Neural cell (in vitro differentiated cells): ENCODE measurements at regions not wholly inside any gene's neighbourhood (a gene's known extent, or its start where the extent isn't known, plus 50 kb on each side); places are given as distances from the start of the nearest gene placed in this dataset.

Experiments used
- H2AFZ ChIP-seq: fragments of 200-600, 300-800 bp; sonication (generic), shearing (Covaris generic); 2 replicates; pipeline ENCODE4 v1.6.0; 2014; ENCODE audit warnings: low read depth, mild to moderate bottlenecking, antibody characterized with exemption, low read length, moderate library complexity
- H3F3A ChIP-seq: fragments of 200-600 bp; shearing (Covaris generic); 2 replicates; pipeline ENCODE4 v1.6.1; 2016; ENCODE audit warnings: mild to moderate bottlenecking, moderate library complexity, mixed read lengths, antibody characterized with exemption, low read length; ENCODE audit not compliant: insufficient read depth, poor library complexity, severe bottlenecking
- H3K27ac ChIP-seq: fragments of 200-600, 300-800 bp; sonication (generic), shearing (Covaris generic); 2 replicates; pipeline ENCODE4 v1.5.1; 2014; ENCODE audit warnings: mild to moderate bottlenecking, low read length, moderate library complexity
- H3K27me3 ChIP-seq: fragments of 300-800, 200-600 bp; sonication (generic), shearing (Covaris generic); 2 replicates; pipeline ENCODE4 v1.6.0; 2014; ENCODE audit warnings: mild to moderate bottlenecking, low read depth, low read length, moderate library complexity; ENCODE audit not compliant: insufficient read depth
- H3K36me3 ChIP-seq: fragments of 300-800, 200-600 bp; sonication (generic), shearing (Covaris generic); 2 replicates; pipeline ENCODE4 v1.5.1; 2014; ENCODE audit warnings: mild to moderate bottlenecking, antibody characterized with exemption, low read length, moderate library complexity; ENCODE audit not compliant: insufficient read depth
- H3K4me2 ChIP-seq: fragments of 300-800, 200-600 bp; sonication (generic), shearing (Covaris generic); 2 replicates; pipeline ENCODE4 v1.6.0; 2014; ENCODE audit warnings: mild to moderate bottlenecking, low read length
- H3K4me3 ChIP-seq: fragments of 300-800, 200-600 bp; sonication (generic), shearing (Covaris generic); 2 replicates; pipeline ENCODE4 v1.5.1; 2014; ENCODE audit warnings: mild to moderate bottlenecking, low read length, moderate library complexity
- H3K79me2 ChIP-seq: fragments of 200-600 bp; shearing (Covaris generic); replicated peaks from 2 replicates; pipeline ENCODE4 v1.6.0; 2014; ENCODE audit warnings: mild to moderate bottlenecking, low read length, moderate library complexity; ENCODE audit not compliant: insufficient read depth
- H3K9ac ChIP-seq: fragments of 300-800, 200-600 bp; sonication (generic), shearing (Covaris generic); 2 replicates; pipeline ENCODE4 v1.6.1; 2016; ENCODE audit warnings: mild to moderate bottlenecking, low read length, mixed read lengths
- H3K9me2 ChIP-seq: fragments of 200-600 bp; shearing (Covaris generic); 2 replicates; pipeline ENCODE4 v1.6.1; 2016; ENCODE audit warnings: mild to moderate bottlenecking, low read length, mixed read lengths; ENCODE audit not compliant: insufficient read depth
- H3K9me3 ChIP-seq: fragments of 200-600, 300-800 bp; sonication (generic), shearing (Covaris generic); 2 replicates; pipeline ENCODE4 v1.6.1; 2016; ENCODE audit warnings: mild to moderate bottlenecking, mixed run types, low read length, moderate library complexity, mixed read lengths
- H4K20me1 ChIP-seq: fragments of 200-600 bp; shearing (Covaris generic); 2 replicates; pipeline ENCODE4 v1.6.1; 2016; ENCODE audit warnings: mild to moderate bottlenecking, mixed run types; ENCODE audit not compliant: insufficient read depth
- EP300 ChIP-seq: fragments of 450-650 bp; conservative IDR thresholded peaks from 2 replicates; pipeline ENCODE4 v1.6.1; 2014; ENCODE audit warnings: antibody characterized with exemption, mild to moderate bottlenecking, moderate library complexity; ENCODE audit not compliant: poor library complexity, severe bottlenecking
- EZH2 ChIP-seq: fragments of 200-600, 300-800 bp; shearing (Covaris generic), sonication (generic); IDR thresholded peaks from 2 replicates; pipeline ENCODE4 v1.6.1; 2014; ENCODE audit warnings: antibody characterized with exemption, low read length, borderline replicate concordance, mild to moderate bottlenecking; ENCODE audit not compliant: insufficient read depth, poor library complexity, severe bottlenecking
- MXI1 ChIP-seq: fragments of 450-650 bp; conservative IDR thresholded peaks from 2 replicates; pipeline ENCODE4 v1.6.1; 2014; ENCODE audit warnings: antibody characterized with exemption, mild to moderate bottlenecking; ENCODE audit not compliant: poor library complexity, severe bottlenecking
- POLR2AphosphoS5 ChIP-seq: IDR thresholded peaks from 2 replicates; pipeline ENCODE4 v1.6.1; 2012
- RAD21 ChIP-seq: fragments of 450-650 bp; conservative IDR thresholded peaks from 2 replicates; pipeline ENCODE4 v1.6.1; 2014; ENCODE audit warnings: antibody characterized with exemption, mild to moderate bottlenecking, moderate library complexity
- SMC3 ChIP-seq: fragments of 450-650 bp; conservative IDR thresholded peaks from 2 replicates; pipeline ENCODE4 v1.6.1; 2014; ENCODE audit warnings: antibody characterized with exemption, mild to moderate bottlenecking, moderate library complexity; ENCODE audit not compliant: poor library complexity
- TAF1 ChIP-seq: IDR thresholded peaks from 2 replicates; pipeline ENCODE4 v1.6.1; 2012; ENCODE audit warnings: low read depth
- TF ChIP-seq, protein P1 (sequence below): fragments of 450-650 bp; IDR thresholded peaks from 2 replicates; pipeline ENCODE4 v1.5.1; 2014; ENCODE audit warnings: antibody characterized with exemption, mild to moderate bottlenecking, moderate library complexity; ENCODE audit not compliant: poor library complexity, severe bottlenecking
- TF ChIP-seq, protein P2 (sequence below): IDR thresholded peaks from 2 replicates; pipeline ENCODE4 v1.6.1; 2012; ENCODE audit warnings: borderline replicate concordance

DNA sequence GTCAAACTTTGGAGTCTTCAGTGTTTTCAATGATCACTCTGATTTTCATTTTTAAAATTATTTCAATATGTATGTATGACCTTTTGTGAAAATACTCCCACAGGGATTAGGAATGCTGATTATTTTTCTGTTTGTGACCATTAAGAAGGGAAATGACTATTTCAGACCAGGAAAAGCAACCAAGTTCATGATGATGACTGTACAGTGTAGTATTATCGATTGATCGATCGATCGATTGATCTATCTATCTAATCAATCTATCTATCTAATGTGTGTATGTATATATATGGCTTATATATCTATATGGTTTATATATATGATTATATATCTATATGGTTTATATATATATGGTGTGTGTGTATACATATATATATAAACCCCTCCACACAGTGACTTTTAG, 131.5 kb upstream of the VEGFC start:
- Histone ChIP-seq H3F3A (no peaks in the 10 kb centered on the region), H3K9me2 (no peaks in the 10 kb centered on the region), H3K36me3 (no peaks in the 10 kb centered on the region), H4K20me1 (no peaks in the 10 kb centered on the region), H3K27me3 (no peaks in the 10 kb centered on the region), H3K4me3 (no peak overlapping the region), H3K9ac (no peak overlapping the region), H2AFZ (no peak overlapping the region), H3K79me2 (no peaks in the 10 kb centered on the region), H3K27ac (no peak overlapping the region), H3K9me3 (no peaks in the 10 kb centered on the region), H3K4me2 (no peak overlapping the region)
- no peak for TF ChIP-seq SMC3
- TF ChIP-seq TAF1, result no peak
- TF ChIP-seq RAD21, result no peak
- TF ChIP-seq, protein P1, sequence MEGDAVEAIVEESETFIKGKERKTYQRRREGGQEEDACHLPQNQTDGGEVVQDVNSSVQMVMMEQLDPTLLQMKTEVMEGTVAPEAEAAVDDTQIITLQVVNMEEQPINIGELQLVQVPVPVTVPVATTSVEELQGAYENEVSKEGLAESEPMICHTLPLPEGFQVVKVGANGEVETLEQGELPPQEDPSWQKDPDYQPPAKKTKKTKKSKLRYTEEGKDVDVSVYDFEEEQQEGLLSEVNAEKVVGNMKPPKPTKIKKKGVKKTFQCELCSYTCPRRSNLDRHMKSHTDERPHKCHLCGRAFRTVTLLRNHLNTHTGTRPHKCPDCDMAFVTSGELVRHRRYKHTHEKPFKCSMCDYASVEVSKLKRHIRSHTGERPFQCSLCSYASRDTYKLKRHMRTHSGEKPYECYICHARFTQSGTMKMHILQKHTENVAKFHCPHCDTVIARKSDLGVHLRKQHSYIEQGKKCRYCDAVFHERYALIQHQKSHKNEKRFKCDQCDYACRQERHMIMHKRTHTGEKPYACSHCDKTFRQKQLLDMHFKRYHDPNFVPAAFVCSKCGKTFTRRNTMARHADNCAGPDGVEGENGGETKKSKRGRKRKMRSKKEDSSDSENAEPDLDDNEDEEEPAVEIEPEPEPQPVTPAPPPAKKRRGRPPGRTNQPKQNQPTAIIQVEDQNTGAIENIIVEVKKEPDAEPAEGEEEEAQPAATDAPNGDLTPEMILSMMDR, result no peak
- no peak for TF ChIP-seq EZH2
- TF ChIP-seq POLR2AphosphoS5, result no peak
- TF ChIP-seq EP300, result no peak
- TF ChIP-seq, protein P2, sequence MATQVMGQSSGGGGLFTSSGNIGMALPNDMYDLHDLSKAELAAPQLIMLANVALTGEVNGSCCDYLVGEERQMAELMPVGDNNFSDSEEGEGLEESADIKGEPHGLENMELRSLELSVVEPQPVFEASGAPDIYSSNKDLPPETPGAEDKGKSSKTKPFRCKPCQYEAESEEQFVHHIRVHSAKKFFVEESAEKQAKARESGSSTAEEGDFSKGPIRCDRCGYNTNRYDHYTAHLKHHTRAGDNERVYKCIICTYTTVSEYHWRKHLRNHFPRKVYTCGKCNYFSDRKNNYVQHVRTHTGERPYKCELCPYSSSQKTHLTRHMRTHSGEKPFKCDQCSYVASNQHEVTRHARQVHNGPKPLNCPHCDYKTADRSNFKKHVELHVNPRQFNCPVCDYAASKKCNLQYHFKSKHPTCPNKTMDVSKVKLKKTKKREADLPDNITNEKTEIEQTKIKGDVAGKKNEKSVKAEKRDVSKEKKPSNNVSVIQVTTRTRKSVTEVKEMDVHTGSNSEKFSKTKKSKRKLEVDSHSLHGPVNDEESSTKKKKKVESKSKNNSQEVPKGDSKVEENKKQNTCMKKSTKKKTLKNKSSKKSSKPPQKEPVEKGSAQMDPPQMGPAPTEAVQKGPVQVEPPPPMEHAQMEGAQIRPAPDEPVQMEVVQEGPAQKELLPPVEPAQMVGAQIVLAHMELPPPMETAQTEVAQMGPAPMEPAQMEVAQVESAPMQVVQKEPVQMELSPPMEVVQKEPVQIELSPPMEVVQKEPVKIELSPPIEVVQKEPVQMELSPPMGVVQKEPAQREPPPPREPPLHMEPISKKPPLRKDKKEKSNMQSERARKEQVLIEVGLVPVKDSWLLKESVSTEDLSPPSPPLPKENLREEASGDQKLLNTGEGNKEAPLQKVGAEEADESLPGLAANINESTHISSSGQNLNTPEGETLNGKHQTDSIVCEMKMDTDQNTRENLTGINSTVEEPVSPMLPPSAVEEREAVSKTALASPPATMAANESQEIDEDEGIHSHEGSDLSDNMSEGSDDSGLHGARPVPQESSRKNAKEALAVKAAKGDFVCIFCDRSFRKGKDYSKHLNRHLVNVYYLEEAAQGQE, result no peak
- no peak for TF ChIP-seq MXI1

DNA sequence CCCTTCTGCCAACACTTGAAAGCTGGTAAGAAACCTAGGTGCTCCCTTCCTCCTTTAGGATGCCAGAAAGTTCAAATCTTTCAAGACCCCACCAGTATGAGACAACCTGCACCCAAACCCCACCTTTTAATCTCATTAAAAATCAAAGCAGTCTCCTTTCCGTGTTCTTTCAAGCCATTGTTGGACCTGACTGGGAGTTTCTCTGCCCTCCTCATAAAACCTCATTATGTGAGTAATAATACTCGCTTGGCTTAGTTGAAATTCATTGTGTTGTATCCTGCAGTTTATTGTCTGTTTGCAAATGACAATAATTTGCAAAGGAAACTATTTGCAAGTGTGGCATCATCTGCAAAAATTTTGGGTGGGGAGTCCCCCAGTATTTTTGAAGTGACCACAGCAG, 133.2 kb upstream of the VEGFC start:
- no peak overlapping the region for H2AFZ ChIP-seq
- no peaks in the 10 kb centered on the region for H3K9me3 ChIP-seq
- no peak overlapping the region for H3K4me2 ChIP-seq
- no peaks in the 10 kb centered on the region for H3K27me3 ChIP-seq
- H3K27ac ChIP-seq, result no peak overlapping the region
- H3K9ac ChIP-seq, result no peak overlapping the region
- H4K20me1 ChIP-seq, result no peaks in the 10 kb centered on the region
- TF ChIP-seq, protein P2, result no peak
- TF ChIP-seq SMC3, result no peak
- TF ChIP-seq EZH2, result no peak
- TF ChIP-seq POLR2AphosphoS5, result no peak
- no peak for TF ChIP-seq MXI1
- TF ChIP-seq EP300, result no peak
- TF ChIP-seq, protein P1, result no peak
- no peak for TF ChIP-seq TAF1
- no peak for TF ChIP-seq RAD21
- H3F3A ChIP-seq, result no peaks in the 10 kb centered on the region
- no peak overlapping the region for H3K4me3 ChIP-seq
- no peaks in the 10 kb centered on the region for H3K9me2 ChIP-seq
- no peaks in the 10 kb centered on the region for H3K79me2 ChIP-seq
- no peaks in the 10 kb centered on the region for H3K36me3 ChIP-seq
